Activated CD8-positive, alpha-beta memory T cell treated with anti-CD3 and anti-CD28 coated beads, Interleukin-2, amount 10 ng/mL, durations not matched to agents 7 days and 5 days (primary cell): ENCODE measurements at regions not wholly inside any gene's neighbourhood (a gene's known extent, or its start where the extent isn't known, plus 50 kb on each side); places are given as distances from the start of the nearest gene placed in this dataset.
A peak's percentile ranks its signal among the peaks of the same experiment; 100 is the strongest.
"Not testable (repeated sequence)": the region's sequence is repeated elsewhere in the genome, so short reads cannot be mapped to it uniquely, and the experiment has no call there.

ENCODE experiments used
- ATAC-seq: fragments of 150-1000 bp; cut with Tn5 transposase; one replicate; pipeline ENCODE4 v1.10.0; 2021; ENCODE audit warnings: moderate library complexity
- CTCF ChIA-PET: fragments of 350-600 bp; sonication (Branson Sonifier 250); formaldehyde crosslinking; loops from one replicate; lab custom pipeline; 2021; ENCODE audit warnings: antibody characterized with exemption; lab: Charles Lee
- DNase-seq: peaks from one replicate; pipeline ENCODE4 v3.0.0-alpha.2; 2020
- H3K27ac Mint-ChIP-seq: one replicate; pipeline ENCODE4 v1.8.0; 2021; ENCODE audit warnings: mild to moderate bottlenecking, mixed read lengths
- H3K27me3 Mint-ChIP-seq: one replicate; pipeline ENCODE4 v1.8.0; 2021; ENCODE audit warnings: mixed read lengths
- H3K36me3 Mint-ChIP-seq: one replicate; pipeline ENCODE4 v1.8.0; 2021; ENCODE audit warnings: mild to moderate bottlenecking, mixed read lengths
- H3K4me1 Mint-ChIP-seq: one replicate; pipeline ENCODE4 v1.8.0; 2021; ENCODE audit warnings: mixed read lengths
- H3K4me3 Mint-ChIP-seq: one replicate; pipeline ENCODE4 v1.8.0; 2021; ENCODE audit warnings: mild to moderate bottlenecking, moderate library complexity, mixed read lengths
- H3K9me3 Mint-ChIP-seq: one replicate; pipeline ENCODE4 v1.8.0; 2022; ENCODE audit warnings: low read depth, mixed read lengths

GRCh38 chr11:104688731-104689130 is 209.5 kb downstream of the CASP12 start:
- Mint-ChIP-seq H3K27ac (no peak overlapping the region), H3K4me1 (peaks cover 7% of the 10 kb centered on the region), H3K27me3 (no peaks in the 10 kb centered on the region), H3K9me3 (peaks cover 4% of the 10 kb centered on the region), H3K36me3 (peaks cover 19% of the 10 kb centered on the region), H3K4me3 (no peak overlapping the region)
- CTCF ChIA-PET: no interaction called here
- ATAC-seq (no peak), DNase-seq (no peak)

DNA sequence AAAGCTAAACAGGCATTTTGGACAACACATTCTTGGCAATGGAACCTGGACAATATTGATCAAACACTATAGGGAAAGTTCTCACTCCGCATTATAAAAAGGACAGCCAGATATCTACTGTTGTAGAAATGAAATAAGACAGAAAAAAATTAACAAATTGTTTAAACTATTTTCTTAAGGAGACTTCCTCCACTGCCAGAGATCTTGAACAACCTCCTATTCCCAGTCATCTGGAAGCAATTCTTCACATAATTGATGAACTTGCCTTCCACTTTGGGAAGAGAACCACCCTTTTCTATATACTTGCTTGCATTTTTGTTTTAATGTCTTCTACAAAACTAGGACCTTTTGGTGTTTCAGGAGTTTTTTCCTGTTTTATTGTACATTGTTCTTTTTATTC is 216.1 kb downstream of the CASP12 start:
- H3K9me3 Mint-ChIP-seq: no peaks in the 10 kb centered on the region
- H3K36me3 Mint-ChIP-seq: peaks cover 13% of the 10 kb centered on the region
- no peak overlapping the region for H3K27ac Mint-ChIP-seq
- ATAC-seq (no peak), DNase-seq (no peak)
- CTCF ChIA-PET: no interaction called here
- H3K4me3 Mint-ChIP-seq: no peak overlapping the region
- peaks cover 2% of the 10 kb centered on the region for H3K4me1 Mint-ChIP-seq
- no peaks in the 10 kb centered on the region for H3K27me3 Mint-ChIP-seq

- Mint-ChIP-seq H3K4me3 (no peak overlapping the region), H3K27ac (no peak overlapping the region), H3K36me3 (peaks cover 13% of the 10 kb centered on the region), H3K4me1 (peaks cover 4% of the 10 kb centered on the region), H3K9me3 (no peaks in the 10 kb centered on the region), H3K27me3 (no peaks in the 10 kb centered on the region)
- ATAC-seq (no peak), DNase-seq (no peak)
- CTCF ChIA-PET: interaction anchor here (0.7 to 1.5 kb wide), 2 partner anchors 21 to 25 kb away, joined by 3 read pairs; no protein-coding TSS in a partner anchor
These were observed 219.0 kb downstream of the CASP12 start for GRCh38 chr11:104679258-104679657.

DNA sequence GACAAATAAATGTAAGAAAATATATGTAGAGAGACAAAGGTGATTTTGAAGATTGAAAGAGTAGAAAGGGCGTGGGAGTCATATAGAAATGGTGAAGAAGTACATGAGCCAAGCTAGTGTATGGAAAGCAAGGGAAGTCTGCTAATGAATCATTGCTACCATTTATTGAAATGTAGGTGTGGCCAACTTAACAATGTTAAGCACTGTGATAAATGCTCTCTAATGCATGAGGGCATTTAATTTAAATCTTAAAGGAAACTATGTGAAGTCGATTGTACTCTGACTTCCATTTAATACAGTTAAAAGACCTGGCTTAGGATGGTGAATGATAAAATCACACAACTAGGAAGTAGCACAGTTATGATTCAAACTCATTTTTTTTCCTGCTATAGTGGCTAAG is 219.9 kb downstream of the CASP12 start:
- Mint-ChIP-seq H3K9me3 (no peaks in the 10 kb centered on the region), H3K27ac (no peak overlapping the region), H3K36me3 (peaks cover 16% of the 10 kb centered on the region), H3K27me3 (no peaks in the 10 kb centered on the region), H3K4me3 (no peak overlapping the region), H3K4me1 (peaks cover 4% of the 10 kb centered on the region)
- ATAC-seq (no peak), DNase-seq (no peak)
- CTCF ChIA-PET: no interaction called here

DNA sequence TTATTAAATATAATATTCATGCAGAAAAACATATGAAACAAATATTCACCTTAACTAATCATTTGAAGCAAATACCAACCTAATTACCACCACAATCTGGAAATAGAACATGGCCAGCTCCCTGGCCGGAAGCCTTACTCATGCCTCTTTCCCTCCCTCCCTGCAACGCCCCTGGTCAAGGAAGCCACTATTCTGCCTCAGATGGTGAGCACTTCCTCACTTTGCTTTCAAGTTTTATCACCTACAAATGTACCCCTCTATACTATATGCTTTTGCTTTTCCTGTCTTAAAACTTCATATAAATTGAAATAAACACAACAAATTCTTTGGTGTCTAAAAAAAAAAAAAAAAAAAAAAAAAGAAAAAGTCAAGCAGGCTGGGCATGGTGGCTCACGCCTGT is 221.2 kb downstream of the CASP12 start:
- not testable (repeated sequence) for H3K4me3 Mint-ChIP-seq, H3K9me3 Mint-ChIP-seq, ATAC-seq, DNase-seq, H3K4me1 Mint-ChIP-seq, H3K27ac Mint-ChIP-seq, H3K27me3 Mint-ChIP-seq
- CTCF ChIA-PET: interaction anchor here (0.7 kb wide), 1 partner anchor 100 kb away, joined by 3 read pairs; no protein-coding TSS in a partner anchor
- peaks cover 20% of the 10 kb centered on the region for H3K36me3 Mint-ChIP-seq

- CTCF ChIA-PET: interaction anchor here (1.0 kb wide), 1 partner anchor 9 kb away, joined by 4 read pairs; no protein-coding TSS in a partner anchor
- H3K27ac Mint-ChIP-seq: no peak overlapping the region
- peaks cover 15% of the 10 kb centered on the region for H3K4me1 Mint-ChIP-seq
- ATAC-seq: no peak
- H3K4me3 Mint-ChIP-seq: no peak overlapping the region
- no peaks in the 10 kb centered on the region for H3K27me3 Mint-ChIP-seq
- H3K9me3 Mint-ChIP-seq: peaks cover 5% of the 10 kb centered on the region
- DNase-seq: no peak
- peaks cover 32% of the 10 kb centered on the region for H3K36me3 Mint-ChIP-seq
These were observed 225.4 kb downstream of the CASP12 start for GRCh38 chr11:104672897-104673296.

- CTCF ChIA-PET: no interaction called here
- Mint-ChIP-seq H3K27ac (no peak overlapping the region), H3K27me3 (no peaks in the 10 kb centered on the region), H3K36me3 (peaks cover 22% of the 10 kb centered on the region), H3K4me3 (no peak overlapping the region), H3K4me1 (peaks cover 12% of the 10 kb centered on the region), H3K9me3 (peaks cover 10% of the 10 kb centered on the region)
- peak; percentile 30 for ATAC-seq
- no peak for DNase-seq
These were observed 229.3 kb downstream of the CASP12 start for GRCh38 chr11:104668797-104669463.

DNA sequence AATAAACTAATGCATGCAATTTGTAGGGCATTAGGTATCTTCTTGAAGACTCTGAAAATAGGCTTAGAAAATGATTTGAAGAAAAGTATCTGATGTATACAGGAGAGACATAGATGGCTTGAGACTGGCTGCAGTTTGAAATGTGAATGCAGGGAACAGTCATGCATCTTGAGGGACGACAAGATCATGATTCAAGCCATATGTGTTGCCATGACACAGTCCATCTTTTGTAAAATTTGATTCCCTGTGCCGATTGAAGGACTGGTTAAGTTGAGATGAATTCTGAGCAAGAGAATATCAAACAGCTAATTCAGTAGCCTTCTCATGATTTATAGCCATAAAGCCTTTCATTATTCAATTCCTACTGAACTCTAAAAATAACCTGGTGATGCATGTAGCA is 231.6 kb downstream of the CASP12 start:
- CTCF ChIA-PET: interaction anchor here (0.9 kb wide), 1 partner anchor 13 kb away, joined by 3 read pairs; no protein-coding TSS in a partner anchor
- ATAC-seq (no peak), DNase-seq (no peak)
- peaks cover 17% of the 10 kb centered on the region for H3K36me3 Mint-ChIP-seq
- peaks cover 12% of the 10 kb centered on the region for H3K4me1 Mint-ChIP-seq
- no peak overlapping the region for H3K4me3 Mint-ChIP-seq
- H3K9me3 Mint-ChIP-seq: peaks cover 7% of the 10 kb centered on the region
- no peak overlapping the region for H3K27ac Mint-ChIP-seq
- H3K27me3 Mint-ChIP-seq: no peaks in the 10 kb centered on the region

- Mint-ChIP-seq H3K4me1 (peaks cover 9% of the 10 kb centered on the region), H3K9me3 (peaks cover 7% of the 10 kb centered on the region), H3K27ac (no peak overlapping the region), H3K4me3 (no peak overlapping the region), H3K36me3 (peaks cover 15% of the 10 kb centered on the region), H3K27me3 (no peaks in the 10 kb centered on the region)
- no peak for ATAC-seq
- CTCF ChIA-PET: interaction anchor here (0.9 kb wide), 1 partner anchor 12 kb away, joined by 3 read pairs; no protein-coding TSS in a partner anchor
- no peak for DNase-seq
These were observed 232.6 kb downstream of the CASP12 start for GRCh38 chr11:104665641-104666040.

DNA sequence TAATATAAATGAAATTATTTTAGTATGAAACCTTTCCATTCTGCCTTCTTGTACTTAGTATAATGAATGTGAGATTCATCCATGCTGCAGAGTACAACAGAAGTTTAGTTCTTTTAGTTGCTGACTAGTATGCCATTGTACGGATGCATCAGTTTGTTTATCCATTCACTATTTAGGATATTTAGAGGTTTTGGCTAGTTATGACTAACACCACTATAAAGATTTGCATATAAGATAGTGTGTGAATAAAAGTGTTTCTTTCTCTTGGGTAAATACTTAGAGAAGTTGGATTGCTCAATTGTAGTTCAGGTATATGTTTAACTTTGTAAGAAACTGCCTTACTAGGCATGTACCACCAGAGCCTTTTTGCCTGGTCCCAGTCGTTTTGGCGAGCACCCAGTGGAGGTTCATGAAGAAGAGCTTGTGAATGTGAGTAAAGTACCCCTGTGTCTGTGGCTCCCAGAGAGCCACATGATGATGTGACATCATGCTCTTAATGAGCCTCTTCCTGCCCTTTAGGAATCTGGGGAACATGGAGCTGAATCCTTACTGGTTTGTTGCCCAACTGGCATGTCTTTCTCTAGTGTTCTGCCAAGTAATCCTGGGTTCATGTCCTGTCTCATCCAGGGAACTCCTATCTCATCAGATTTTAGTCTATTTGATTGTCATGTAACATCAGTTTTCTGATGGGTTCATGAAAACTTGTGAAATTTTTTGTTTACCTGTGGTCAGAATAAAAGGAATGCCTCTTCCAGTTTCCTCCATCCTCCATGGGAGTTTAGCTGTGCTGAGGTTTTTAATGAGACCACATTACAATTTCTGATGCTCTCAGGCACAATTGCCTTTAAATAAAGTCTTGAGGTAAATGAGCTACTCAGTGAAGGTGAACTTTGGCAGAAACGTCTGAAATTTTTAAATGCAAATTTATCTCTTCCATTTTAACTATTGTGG is 234.8 kb downstream of the CASP12 start:
- no peak overlapping the region for H3K27ac Mint-ChIP-seq
- ATAC-seq: no peak
- DNase-seq: no peak
- H3K27me3 Mint-ChIP-seq: no peaks in the 10 kb centered on the region
- CTCF ChIA-PET: interaction anchor here (1.2 kb wide), 1 partner anchor 10 kb away, joined by 4 read pairs; no protein-coding TSS in a partner anchor
- H3K4me3 Mint-ChIP-seq: no peak overlapping the region
- peaks cover 10% of the 10 kb centered on the region for H3K9me3 Mint-ChIP-seq
- no peaks in the 10 kb centered on the region for H3K4me1 Mint-ChIP-seq
- peaks cover 17% of the 10 kb centered on the region for H3K36me3 Mint-ChIP-seq

- ATAC-seq (no peak), DNase-seq (no peak)
- H3K4me3 Mint-ChIP-seq: no peak overlapping the region
- CTCF ChIA-PET: no interaction called here
- no peaks in the 10 kb centered on the region for H3K27me3 Mint-ChIP-seq
- peaks cover 11% of the 10 kb centered on the region for H3K4me1 Mint-ChIP-seq
- H3K9me3 Mint-ChIP-seq: peaks cover 17% of the 10 kb centered on the region
- peaks cover 28% of the 10 kb centered on the region for H3K36me3 Mint-ChIP-seq
- no peak overlapping the region for H3K27ac Mint-ChIP-seq
These were observed 236.4 kb downstream of the CASP12 start for GRCh38 chr11:104661901-104662300.

DNA sequence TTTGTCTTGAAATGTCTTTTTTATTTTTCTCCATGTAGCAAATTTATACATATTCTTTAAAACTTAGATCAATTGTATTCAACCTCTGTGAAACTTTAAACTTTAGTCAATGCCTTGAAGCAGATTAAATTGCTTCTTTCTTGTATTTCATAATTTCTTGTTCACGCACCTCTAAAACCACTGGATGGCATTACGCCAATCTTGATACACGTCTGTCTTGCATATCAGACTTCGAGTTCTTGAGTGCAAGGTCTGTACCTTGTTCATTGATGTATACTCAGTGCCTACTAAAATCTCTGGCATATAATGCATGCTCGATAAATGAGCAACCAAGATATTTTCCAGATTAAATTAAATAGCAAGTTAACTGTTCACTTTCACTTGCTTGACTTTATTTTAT is 236.8 kb downstream of the CASP12 start:
- CTCF ChIA-PET: no interaction called here
- no peak for ATAC-seq

GRCh38 chr11:104658177-104658576 is 240.1 kb downstream of the CASP12 start:
- ATAC-seq: no peak

More for the DNA sequence above, 236.8 kb downstream of the CASP12 start:
- Mint-ChIP-seq H3K36me3 (peaks cover 31% of the 10 kb centered on the region), H3K4me3 (no peak overlapping the region), H3K27ac (no peak overlapping the region), H3K9me3 (peaks cover 17% of the 10 kb centered on the region), H3K4me1 (peaks cover 15% of the 10 kb centered on the region), H3K27me3 (no peaks in the 10 kb centered on the region)
- no peak for DNase-seq

More at GRCh38 chr11:104658177-104658576, 240.1 kb downstream of the CASP12 start:
- H3K9me3 Mint-ChIP-seq: peaks cover 12% of the 10 kb centered on the region
- peaks cover 42% of the 10 kb centered on the region for H3K36me3 Mint-ChIP-seq
- CTCF ChIA-PET: no interaction called here
- no peak for DNase-seq
- no peaks in the 10 kb centered on the region for H3K27me3 Mint-ChIP-seq
- H3K4me1 Mint-ChIP-seq: peaks cover 41% of the 10 kb centered on the region
- no peak overlapping the region for H3K27ac Mint-ChIP-seq
- H3K4me3 Mint-ChIP-seq: no peak overlapping the region
